GM19351 (cell line): ENCODE measurements at regions not wholly inside any gene's neighbourhood (a gene's known extent, or its start where the extent isn't known, plus 50 kb on each side); places are given as distances from the start of the nearest gene placed in this dataset.
"Not testable (repeated sequence)": the region's sequence is repeated elsewhere in the genome, so short reads cannot be mapped to it uniquely, and the experiment has no call there.

Experiments
- ATAC-seq: cut with Tn5 transposase; IDR thresholded peaks from one replicate; pipeline ENCODE4 v1.9.1; 2021; ENCODE audit warnings: mild to moderate bottlenecking, moderate library complexity; ENCODE audit not compliant: unreplicated experiment

GRCh38 chr3:115384381-115384780, 237.3 kb upstream of the ZBTB20 start:
- no peak for ATAC-seq

GRCh38 chr3:115385774-115386730, 237.3 kb upstream of the GAP43 start:
- ATAC-seq: no peak

GRCh38 chr3:115388166-115388565, 235.1 kb upstream of the GAP43 start:
- no peak for ATAC-seq

GRCh38 chr3:115388811-115389210, 234.5 kb upstream of the GAP43 start:
- no peak for ATAC-seq

GRCh38 chr3:115396801-115397200, 226.5 kb upstream of the GAP43 start:
- no peak for ATAC-seq

- ATAC-seq: no peak
These were observed 225.9 kb upstream of the GAP43 start for GRCh38 chr3:115397433-115397832.

GRCh38 chr3:115398506-115398905, 224.8 kb upstream of the GAP43 start:
- ATAC-seq: no peak

- no peak for ATAC-seq
These were observed 223.6 kb upstream of the GAP43 start for GRCh38 chr3:115399750-115400149.

GRCh38 chr3:115401298-115401697, 222.0 kb upstream of the GAP43 start:
- ATAC-seq: no peak

GRCh38 chr3:115401851-115402501, 221.3 kb upstream of the GAP43 start:
- ATAC-seq: no peak

GRCh38 chr3:115402651-115403050, 220.7 kb upstream of the GAP43 start:
- ATAC-seq: no peak

- no peak for ATAC-seq
These were observed 219.5 kb upstream of the GAP43 start for GRCh38 chr3:115403786-115404185.

GRCh38 chr3:115409596-115409995, 213.7 kb upstream of the GAP43 start:
- no peak for ATAC-seq

- ATAC-seq: not testable (repeated sequence)
These were observed 208.7 kb upstream of the GAP43 start for GRCh38 chr3:115414610-115415009.

GRCh38 chr3:115415246-115415996, 207.9 kb upstream of the GAP43 start:
- no peak for ATAC-seq

- no peak for ATAC-seq
These were observed 204.7 kb upstream of the GAP43 start for GRCh38 chr3:115418583-115418982.

GRCh38 chr3:115420086-115420485, 203.2 kb upstream of the GAP43 start:
- no peak for ATAC-seq

GRCh38 chr3:115423170-115423569, 200.1 kb upstream of the GAP43 start:
- ATAC-seq: no peak

- no peak for ATAC-seq
These were observed 194.5 kb upstream of the GAP43 start for GRCh38 chr3:115428841-115429240.

GRCh38 chr3:115436767-115437301, 186.5 kb upstream of the GAP43 start:
- ATAC-seq: no peak

- ATAC-seq: no peak
These were observed 184.5 kb upstream of the GAP43 start for GRCh38 chr3:115438799-115439198.
